T-helper 1 cell treated with Interleukin-12 subunit alpha and Interleukin-12 subunit beta and Interleukin-4 antibody, amounts not matched to agents 30 μg/mL and 1 μg/mL, for 36 hours (primary cell): ENCODE measurements at regions not wholly inside any gene's neighbourhood (a gene's known extent, or its start where the extent isn't known, plus 50 kb on each side); places are given as distances from the start of the nearest gene placed in this dataset.
"Not testable (repeated sequence)": the region's sequence is repeated elsewhere in the genome, so short reads cannot be mapped to it uniquely, and the experiment has no call there.

Experiments
- H3K27ac Mint-ChIP-seq: one replicate; pipeline ENCODE4 v1.8.0; 2021; ENCODE audit warnings: mild to moderate bottlenecking, mixed read lengths
- H3K27me3 Mint-ChIP-seq: one replicate; pipeline ENCODE4 v1.8.0; 2021; ENCODE audit warnings: low read depth, mixed read lengths
- H3K36me3 Mint-ChIP-seq: one replicate; pipeline ENCODE4 v1.8.0; 2021; ENCODE audit warnings: low read depth, mixed read lengths
- H3K4me1 Mint-ChIP-seq: one replicate; pipeline ENCODE4 v1.8.0; 2021; ENCODE audit warnings: low read depth, mixed read lengths
- H3K4me3 Mint-ChIP-seq: one replicate; pipeline ENCODE4 v1.8.0; 2021; ENCODE audit warnings: mild to moderate bottlenecking, moderate library complexity, mixed read lengths
- H3K9me3 Mint-ChIP-seq: one replicate; pipeline ENCODE4 v1.8.0; 2021; ENCODE audit warnings: mixed read lengths

- no peaks in the 10 kb centered on the region for H3K9me3 Mint-ChIP-seq
- no peak overlapping the region for H3K4me3 Mint-ChIP-seq
- H3K4me1 Mint-ChIP-seq: no peaks in the 10 kb centered on the region
- no peaks in the 10 kb centered on the region for H3K27me3 Mint-ChIP-seq
- no peaks in the 10 kb centered on the region for H3K36me3 Mint-ChIP-seq
- no peak overlapping the region for H3K27ac Mint-ChIP-seq
Observed at GRCh38 chrX:122241959-122242358, 942.1 kb upstream of the GRIA3 start.

DNA sequence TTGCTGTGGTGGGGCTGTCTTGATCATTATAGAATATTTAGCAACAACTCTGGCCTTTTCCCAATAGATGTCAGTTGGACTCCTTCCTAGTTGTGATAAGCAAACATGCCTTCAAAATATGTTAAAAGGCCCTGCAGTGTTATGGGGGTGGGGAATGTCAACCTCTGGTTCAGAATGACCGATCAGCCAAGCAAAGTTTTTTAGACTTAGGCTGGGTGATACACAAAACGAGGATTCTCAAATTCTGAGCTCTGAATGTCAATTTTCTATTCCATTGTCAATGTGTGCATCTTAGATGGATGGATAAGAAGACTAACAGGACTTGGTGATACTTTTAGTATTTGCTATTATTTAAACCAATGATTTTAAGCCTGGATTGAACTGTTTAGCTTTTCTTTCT lies 940.0 kb upstream of the GRIA3 start:
- H3K27ac Mint-ChIP-seq: no peak overlapping the region
- no peaks in the 10 kb centered on the region for H3K4me1 Mint-ChIP-seq
- H3K9me3 Mint-ChIP-seq: no peaks in the 10 kb centered on the region
- no peak overlapping the region for H3K4me3 Mint-ChIP-seq
- no peaks in the 10 kb centered on the region for H3K27me3 Mint-ChIP-seq
- no peaks in the 10 kb centered on the region for H3K36me3 Mint-ChIP-seq

DNA sequence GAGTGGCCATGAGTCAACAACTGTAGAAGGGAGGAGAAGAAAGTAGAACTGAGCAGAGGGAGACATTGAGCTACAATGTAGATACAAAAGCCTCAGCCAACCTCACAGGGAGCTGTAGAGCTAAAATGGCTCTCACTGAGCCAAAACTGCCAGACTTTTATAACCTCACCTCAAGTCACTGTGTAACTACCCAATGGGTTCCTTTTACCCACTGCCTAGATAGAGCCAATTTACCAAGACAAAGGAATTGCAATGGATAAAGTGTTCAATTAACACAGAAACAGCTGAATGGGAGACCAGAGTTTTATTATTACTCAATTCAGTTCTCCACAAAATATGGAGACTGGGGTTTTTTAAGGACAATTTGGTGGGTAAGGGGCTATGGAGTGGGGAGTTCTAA lies 938.9 kb upstream of the GRIA3 start:
- Mint-ChIP-seq H3K27ac (no peak overlapping the region), H3K36me3 (no peaks in the 10 kb centered on the region), H3K27me3 (no peaks in the 10 kb centered on the region), H3K4me3 (no peak overlapping the region), H3K9me3 (no peaks in the 10 kb centered on the region), H3K4me1 (no peaks in the 10 kb centered on the region)

DNA sequence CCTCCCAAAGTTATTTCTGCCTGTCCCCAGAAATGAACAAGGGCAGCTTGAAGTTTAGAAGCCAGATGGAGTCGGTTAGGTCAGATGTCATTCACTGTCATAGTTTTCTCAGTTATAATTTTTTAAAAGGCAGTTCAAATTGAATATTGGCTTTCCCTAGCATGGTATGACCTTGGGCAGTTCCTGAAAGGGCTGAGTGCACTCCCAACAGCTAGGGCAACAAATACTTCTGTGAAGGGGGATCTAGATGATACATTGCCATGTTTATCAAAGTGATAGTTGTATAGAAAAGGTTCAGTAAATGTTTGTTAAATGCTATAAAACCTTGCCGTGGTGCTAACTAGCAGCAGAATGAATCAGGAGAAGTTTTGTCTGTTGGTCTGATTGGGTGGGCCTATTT lies 938.1 kb upstream of the GRIA3 start:
- H3K9me3 Mint-ChIP-seq: no peaks in the 10 kb centered on the region
- no peaks in the 10 kb centered on the region for H3K36me3 Mint-ChIP-seq
- no peaks in the 10 kb centered on the region for H3K27me3 Mint-ChIP-seq
- no peaks in the 10 kb centered on the region for H3K4me1 Mint-ChIP-seq
- no peak overlapping the region for H3K4me3 Mint-ChIP-seq
- no peak overlapping the region for H3K27ac Mint-ChIP-seq

- H3K4me3 Mint-ChIP-seq: no peak overlapping the region
- no peaks in the 10 kb centered on the region for H3K9me3 Mint-ChIP-seq
- no peak overlapping the region for H3K27ac Mint-ChIP-seq
- H3K27me3 Mint-ChIP-seq: no peaks in the 10 kb centered on the region
- no peaks in the 10 kb centered on the region for H3K4me1 Mint-ChIP-seq
- no peaks in the 10 kb centered on the region for H3K36me3 Mint-ChIP-seq
Observed at GRCh38 chrX:122246937-122247336, 937.1 kb upstream of the GRIA3 start.

DNA sequence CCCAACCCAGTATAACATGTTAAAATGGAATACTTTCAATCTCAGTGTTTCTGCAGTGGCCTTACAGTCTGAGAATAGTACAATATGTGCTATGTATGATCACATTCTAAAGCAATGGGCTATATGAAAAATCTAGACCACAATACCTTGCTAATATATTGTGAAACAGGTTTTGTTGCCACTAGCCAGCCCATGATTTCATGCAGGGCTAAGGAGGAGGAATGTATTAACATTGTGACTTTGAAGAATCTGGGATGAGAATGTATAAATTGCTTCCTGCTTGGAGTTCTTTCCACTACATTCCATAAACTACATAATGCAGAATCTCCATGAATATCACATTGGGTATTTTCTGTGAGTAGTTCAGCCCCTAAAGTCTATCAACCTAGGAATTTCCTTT lies 935.4 kb upstream of the GRIA3 start:
- no peak overlapping the region for H3K27ac Mint-ChIP-seq
- H3K9me3 Mint-ChIP-seq: no peaks in the 10 kb centered on the region
- H3K4me3 Mint-ChIP-seq: no peak overlapping the region
- H3K4me1 Mint-ChIP-seq: no peaks in the 10 kb centered on the region
- no peaks in the 10 kb centered on the region for H3K36me3 Mint-ChIP-seq
- H3K27me3 Mint-ChIP-seq: no peaks in the 10 kb centered on the region

DNA sequence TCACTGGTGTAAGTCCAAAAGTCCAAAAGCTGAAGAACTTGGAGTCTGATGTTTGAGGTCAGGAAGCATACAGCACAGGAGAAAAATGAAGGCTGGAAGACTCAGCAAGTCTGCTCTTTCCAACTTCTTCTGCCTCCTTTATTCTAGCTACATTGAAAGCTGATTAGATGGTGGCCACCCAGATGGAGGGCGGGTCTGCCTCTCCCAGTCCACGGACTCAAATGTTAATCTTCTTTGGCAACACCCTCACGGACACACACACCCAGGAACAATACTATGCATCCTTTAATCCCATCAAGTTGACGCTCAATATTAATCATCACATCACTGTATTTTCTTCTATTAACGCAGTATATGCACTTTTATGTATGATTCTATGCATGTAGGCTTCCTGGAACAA lies 931.6 kb upstream of the GRIA3 start:
- Mint-ChIP-seq H3K27ac (no peak overlapping the region), H3K4me1 (no peaks in the 10 kb centered on the region), H3K4me3 (no peak overlapping the region), H3K36me3 (no peaks in the 10 kb centered on the region), H3K9me3 (no peaks in the 10 kb centered on the region), H3K27me3 (no peaks in the 10 kb centered on the region)

GRCh38 chrX:122268353-122268752 lies 915.7 kb upstream of the GRIA3 start:
- H3K4me3 Mint-ChIP-seq: no peak overlapping the region
- no peaks in the 10 kb centered on the region for H3K27me3 Mint-ChIP-seq
- H3K27ac Mint-ChIP-seq: no peak overlapping the region
- H3K36me3 Mint-ChIP-seq: no peaks in the 10 kb centered on the region
- no peaks in the 10 kb centered on the region for H3K4me1 Mint-ChIP-seq
- peaks cover 7% of the 10 kb centered on the region for H3K9me3 Mint-ChIP-seq

GRCh38 chrX:122269243-122269781 lies 914.8 kb upstream of the GRIA3 start:
- no peak overlapping the region for H3K4me3 Mint-ChIP-seq
- H3K27me3 Mint-ChIP-seq: no peaks in the 10 kb centered on the region
- no peak overlapping the region for H3K27ac Mint-ChIP-seq
- no peaks in the 10 kb centered on the region for H3K4me1 Mint-ChIP-seq
- H3K9me3 Mint-ChIP-seq: peaks cover 7% of the 10 kb centered on the region
- no peaks in the 10 kb centered on the region for H3K36me3 Mint-ChIP-seq

DNA sequence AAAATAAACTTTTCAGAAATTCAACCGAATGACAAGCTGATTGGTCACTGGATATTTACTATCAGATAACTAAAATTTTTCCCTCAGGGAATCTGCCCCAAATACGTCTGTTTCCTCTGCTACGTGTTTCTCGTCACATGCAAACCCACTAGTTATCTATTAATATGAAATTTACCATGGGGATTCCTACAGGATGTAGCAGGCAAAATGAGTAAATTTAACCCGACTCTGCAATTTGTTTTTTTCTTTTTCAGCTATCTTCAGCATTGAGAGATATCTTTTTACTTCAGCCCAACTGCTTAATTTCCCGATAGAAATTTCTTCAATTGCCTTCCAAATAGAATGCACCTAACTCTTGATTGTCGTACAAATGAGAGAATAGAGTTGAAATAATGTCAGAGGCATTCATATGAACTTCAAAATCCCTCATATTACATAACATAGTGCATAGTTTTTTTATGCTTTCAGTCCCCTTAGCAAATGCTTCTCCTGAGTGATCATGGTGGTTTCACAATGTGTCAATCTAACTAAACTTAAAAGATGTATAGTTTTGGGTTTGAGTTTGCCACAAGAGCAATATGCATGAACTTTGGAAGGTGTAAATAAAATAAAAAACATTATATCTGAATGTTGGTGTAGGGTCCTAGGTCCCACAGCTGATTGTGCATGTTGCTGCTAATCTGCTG lies 913.1 kb upstream of the GRIA3 start:
- Mint-ChIP-seq H3K27ac (no peak overlapping the region), H3K4me1 (no peaks in the 10 kb centered on the region), H3K9me3 (peaks cover 10% of the 10 kb centered on the region), H3K27me3 (no peaks in the 10 kb centered on the region), H3K4me3 (no peak overlapping the region), H3K36me3 (no peaks in the 10 kb centered on the region)

- no peak overlapping the region for H3K4me3 Mint-ChIP-seq
- no peaks in the 10 kb centered on the region for H3K4me1 Mint-ChIP-seq
- H3K27me3 Mint-ChIP-seq: no peaks in the 10 kb centered on the region
- H3K9me3 Mint-ChIP-seq: peaks cover 10% of the 10 kb centered on the region
- no peaks in the 10 kb centered on the region for H3K36me3 Mint-ChIP-seq
- H3K27ac Mint-ChIP-seq: no peak overlapping the region
Observed at GRCh38 chrX:122272011-122272410, 912.1 kb upstream of the GRIA3 start.

DNA sequence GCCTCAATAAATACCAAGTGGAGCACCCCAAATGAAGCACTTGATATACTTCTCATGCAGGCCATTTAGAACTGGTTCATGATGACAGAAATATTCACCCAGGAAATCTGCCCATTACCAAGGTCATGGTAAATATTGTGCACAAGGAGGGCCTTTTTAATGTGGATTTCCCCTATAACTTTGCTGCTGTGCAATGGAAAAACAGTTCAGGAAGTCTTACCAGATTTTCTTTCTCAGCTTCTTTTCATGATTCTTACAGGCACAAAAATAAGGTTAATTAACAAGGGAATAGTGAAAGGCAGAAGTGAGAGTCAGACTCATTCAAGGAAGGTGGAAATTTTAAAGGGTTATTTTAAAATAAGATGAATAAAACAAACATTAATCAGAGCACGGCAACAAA lies 904.3 kb upstream of the GRIA3 start:
- peaks cover 3% of the 10 kb centered on the region for H3K9me3 Mint-ChIP-seq
- no peaks in the 10 kb centered on the region for H3K27me3 Mint-ChIP-seq
- no peak overlapping the region for H3K4me3 Mint-ChIP-seq
- no peaks in the 10 kb centered on the region for H3K36me3 Mint-ChIP-seq
- no peaks in the 10 kb centered on the region for H3K4me1 Mint-ChIP-seq
- no peak overlapping the region for H3K27ac Mint-ChIP-seq

- not testable (repeated sequence) for H3K4me3 Mint-ChIP-seq, H3K27me3 Mint-ChIP-seq, H3K36me3 Mint-ChIP-seq, H3K9me3 Mint-ChIP-seq, H3K27ac Mint-ChIP-seq, H3K4me1 Mint-ChIP-seq
Observed at GRCh38 chrX:122299822-122300221, 884.3 kb upstream of the GRIA3 start.

- Mint-ChIP-seq H3K4me3 (no peak overlapping the region), H3K36me3 (no peaks in the 10 kb centered on the region), H3K9me3 (no peaks in the 10 kb centered on the region), H3K27me3 (no peaks in the 10 kb centered on the region), H3K4me1 (no peaks in the 10 kb centered on the region), H3K27ac (no peak overlapping the region)
Observed at GRCh38 chrX:122301491-122301890, 882.6 kb upstream of the GRIA3 start.

DNA sequence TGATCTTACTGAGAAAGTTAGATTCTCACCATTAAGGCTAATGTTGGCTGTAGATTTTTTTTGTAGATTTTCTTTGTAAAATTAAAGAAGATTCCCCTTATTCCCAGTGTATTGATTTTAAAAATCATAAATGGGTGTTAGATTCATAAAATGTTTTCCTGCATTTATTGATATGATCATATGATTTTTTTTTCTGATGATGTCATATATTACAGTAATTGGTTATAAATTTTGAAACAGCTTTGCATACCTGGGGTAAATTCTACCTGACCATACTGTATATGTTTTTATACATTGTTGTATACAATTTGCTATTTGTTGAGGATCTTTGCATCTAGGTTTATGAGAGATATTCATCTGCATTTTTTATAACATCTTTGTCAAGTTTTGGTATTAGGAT lies 880.3 kb upstream of the GRIA3 start:
- no peaks in the 10 kb centered on the region for H3K36me3 Mint-ChIP-seq
- no peak overlapping the region for H3K4me3 Mint-ChIP-seq
- no peaks in the 10 kb centered on the region for H3K9me3 Mint-ChIP-seq
- H3K4me1 Mint-ChIP-seq: no peaks in the 10 kb centered on the region
- H3K27me3 Mint-ChIP-seq: no peaks in the 10 kb centered on the region
- H3K27ac Mint-ChIP-seq: no peak overlapping the region

DNA sequence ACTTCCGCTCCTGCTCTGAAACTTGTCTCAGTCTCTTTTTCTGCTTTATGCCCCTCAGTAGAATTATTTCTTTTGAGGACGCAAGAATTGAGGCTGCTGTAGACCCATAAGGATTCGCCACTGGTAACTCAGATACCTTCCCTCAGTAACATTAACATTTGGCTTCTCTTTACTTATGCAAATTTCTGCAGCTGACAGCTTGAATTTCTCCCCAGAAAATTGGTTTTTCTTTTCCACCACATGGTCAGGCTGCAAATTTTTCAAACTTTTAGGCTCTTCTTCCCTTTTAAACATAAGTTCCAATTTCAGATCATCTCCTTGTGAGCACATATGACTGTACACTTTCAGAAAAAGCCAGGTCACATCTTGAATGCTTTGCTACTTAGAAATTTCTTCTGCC lies 839.3 kb upstream of the GRIA3 start:
- Mint-ChIP-seq H3K36me3 (no peaks in the 10 kb centered on the region), H3K27me3 (no peaks in the 10 kb centered on the region), H3K4me1 (no peaks in the 10 kb centered on the region), H3K27ac (no peak overlapping the region), H3K9me3 (peaks cover 9% of the 10 kb centered on the region), H3K4me3 (no peak overlapping the region)
